ENCODE measurements at regions not wholly inside any gene's neighbourhood (a gene's known extent, or its start where the extent isn't known, plus 50 kb on each side); places are given as distances from the start of the nearest gene placed in this dataset.

- no peak for ATAC-seq
Measured at GRCh38 chr13:29952245-29952644, 101.8 kb upstream of the UBL3 start.

GRCh38 chr13:29948791-29949190 is 98.4 kb upstream of the UBL3 start:
- ATAC-seq = no peak

GRCh38 chr13:29948244-29948643 is 97.8 kb upstream of the UBL3 start:
- no peak for ATAC-seq

GRCh38 chr13:29947839-29948238 is 97.4 kb upstream of the UBL3 start:
- ATAC-seq = no peak

- no peak for ATAC-seq
Measured at GRCh38 chr13:29946093-29946492, 95.7 kb upstream of the UBL3 start.

GRCh38 chr13:29943686-29944085 is 93.3 kb upstream of the UBL3 start:
- ATAC-seq = no peak

GRCh38 chr13:29943273-29943672 is 92.9 kb upstream of the UBL3 start:
- no peak for ATAC-seq

- ATAC-seq = no peak
Measured at GRCh38 chr13:29940715-29941114, 90.3 kb upstream of the UBL3 start.

- ATAC-seq = no peak
Measured at GRCh38 chr13:29939158-29939557, 88.7 kb upstream of the UBL3 start.

GRCh38 chr13:29937841-29938240 is 87.4 kb upstream of the UBL3 start:
- ATAC-seq = peak; percentile 15 to 18

GRCh38 chr13:29937379-29937778 is 87.0 kb upstream of the UBL3 start:
- no peak for ATAC-seq

GRCh38 chr13:29936956-29937355 is 86.5 kb upstream of the UBL3 start:
- no peak for ATAC-seq

- ATAC-seq = no peak
Measured at GRCh38 chr13:29936051-29936813, 85.8 kb upstream of the UBL3 start.

- peak; percentile 89 to 93 for ATAC-seq
Measured at GRCh38 chr13:29935309-29935981, 85.0 kb upstream of the UBL3 start.

GRCh38 chr13:29934531-29935308 is 84.3 kb upstream of the UBL3 start:
- ATAC-seq = peak; percentile 18 to 34

GRCh38 chr13:29933401-29933800 is 83.0 kb upstream of the UBL3 start:
- no peak for ATAC-seq

GRCh38 chr13:29931696-29932095 is 81.3 kb upstream of the UBL3 start:
- no peak for ATAC-seq

- no peak for ATAC-seq
Measured at GRCh38 chr13:29929062-29929847, 78.8 kb upstream of the UBL3 start.

- ATAC-seq = no peak
Measured at GRCh38 chr13:29926098-29926476, 75.7 kb upstream of the UBL3 start.

GRCh38 chr13:29925457-29926097 is 75.2 kb upstream of the UBL3 start:
- no peak for ATAC-seq

GRCh38 chr13:29924482-29925350 is 74.3 kb upstream of the UBL3 start:
- no peak for ATAC-seq
